Endothelial cell of umbilical vein (primary cell): ENCODE measurements at regions not wholly inside any gene's neighbourhood (a gene's known extent, or its start where the extent isn't known, plus 50 kb on each side); places are given as distances from the start of the nearest gene placed in this dataset.

Experiments
- BruUV-seq: library from RNA; stranded (reverse); fragments of 400-500 nt; replicated peaks from 2 replicates; lab custom pipeline; 2021; lab: Mats Ljungman, UMichigan
- CTCF ChIA-PET: fragments of 300-600, 350-600 bp; sonication (Branson Sonifier 250); formaldehyde crosslinking; loops from one replicate; lab custom pipeline; 2021; ENCODE audit warnings: antibody characterized with exemption, inconsistent platforms; lab: Charles Lee
- POLR2A ChIA-PET: fragments of 300-600, 350-600 bp; sonication (Branson Sonifier 250); formaldehyde crosslinking; loops from one replicate; lab custom pipeline; 2021; ENCODE audit warnings: antibody characterized with exemption, inconsistent platforms; lab: Charles Lee
- DNase-seq: peaks from one replicate; pipeline ENCODE4 v3.0.0-alpha.2; 2011; ENCODE audit warnings: low read depth, low spot score
- FAIRE-seq: peaks from 2 replicates; lab custom pipeline; 2011; peaks lifted over from hg19 to GRCh38; lab: Jason Lieb, UNC
- H2AFZ ChIP-seq: 2 replicates; pipeline ENCODE4 v1.6.0; 2012; ENCODE audit warnings: low read depth, low read length, control low read depth, inconsistent platforms
- H3K27ac ChIP-seq: 2 replicates; pipeline ENCODE4 v1.5.1; 2011; ENCODE audit warnings: low read depth, mild to moderate bottlenecking, control low read depth, low read length, moderate library complexity; ENCODE audit not compliant: insufficient read depth
- H3K27me3 ChIP-seq, 2 experiments: 2 replicates each; pipeline versions ENCODE4 v1.6.0 to v1.6.1; 2011; ENCODE audit warnings: low read length in 2 of 2, mixed read lengths in 1 of 2; ENCODE audit not compliant: control insufficient read depth in 2 of 2, insufficient read depth in 2 of 2
- H3K36me3 ChIP-seq, 2 experiments: 2 replicates in 1 of 2; 3 replicates in 1 of 2; pipeline ENCODE4 v1.5.1; 2011; ENCODE audit warnings: low read length in 2 of 2, mild to moderate bottlenecking in 1 of 2, moderate library complexity in 1 of 2; ENCODE audit not compliant: control insufficient read depth in 2 of 2, insufficient read depth in 2 of 2; ENCODE audit errors: extremely low read depth in 1 of 2
- H3K4me1 ChIP-seq: 3 replicates; pipeline ENCODE4 v1.5.1; 2011; ENCODE audit warnings: mild to moderate bottlenecking, low read length; ENCODE audit not compliant: control insufficient read depth, insufficient read depth; ENCODE audit errors: extremely low read depth
- H3K4me2 ChIP-seq: 2 replicates; pipeline ENCODE4 v1.6.1; 2011; ENCODE audit warnings: low read length, control low read depth, mixed read lengths; ENCODE audit not compliant: insufficient read depth
- H3K4me3 ChIP-seq, 3 experiments: fragments of 200-600 bp in 1 of 3; sonication (generic), shearing (Covaris generic) in 1 of 3; replicated peaks in 1 of 3; 2 replicates each; pipeline ENCODE4 v1.5.1; 2011 to 2016; ENCODE audit warnings: control low read depth in 3 of 3, low read length in 3 of 3, mild to moderate bottlenecking in 2 of 3, inconsistent platforms in 1 of 3, low read depth in 1 of 3, moderate library complexity in 1 of 3; ENCODE audit not compliant: insufficient read depth in 1 of 3
- H3K79me2 ChIP-seq: 2 replicates; pipeline ENCODE4 v1.6.0; 2012; ENCODE audit warnings: low read length, inconsistent platforms; ENCODE audit not compliant: control insufficient read depth, insufficient read depth
- H3K9ac ChIP-seq: replicated peaks from 2 replicates; pipeline ENCODE3; 2011; ENCODE audit warnings: low read length, control low read depth; ENCODE audit not compliant: insufficient read depth; ENCODE audit errors: extremely low read depth
- H3K9me1 ChIP-seq: replicated peaks from 3 replicates; pipeline ENCODE4 v1.6.0; 2011; ENCODE audit warnings: mild to moderate bottlenecking, low read length; ENCODE audit not compliant: control insufficient read depth, insufficient read depth; ENCODE audit errors: extremely low read depth
- H3K9me3 ChIP-seq: replicated peaks from 2 replicates; pipeline ENCODE4 v1.5.1; 2012; ENCODE audit warnings: low read length, inconsistent platforms; ENCODE audit not compliant: control insufficient read depth, insufficient read depth
- H4K20me1 ChIP-seq: replicated peaks from 2 replicates; pipeline ENCODE3; 2011; ENCODE audit warnings: mild to moderate bottlenecking, low read length; ENCODE audit not compliant: control insufficient read depth, insufficient read depth; ENCODE audit errors: extremely low read depth
- EZH2 ChIP-seq: IDR thresholded peaks from 2 replicates; pipeline ENCODE4 v1.6.1; 2012; ENCODE audit warnings: borderline replicate concordance, low read depth, mild to moderate bottlenecking, moderate library complexity, low read length, inconsistent platforms; ENCODE audit not compliant: severe bottlenecking
- FOS ChIP-seq: IDR thresholded peaks from 2 replicates; pipeline ENCODE4 v1.6.1; 2011; ENCODE audit warnings: mild to moderate bottlenecking, low read length, moderate library complexity, borderline replicate concordance; ENCODE audit not compliant: insufficient read depth
- JUN ChIP-seq: IDR thresholded peaks from 2 replicates; pipeline ENCODE4 v1.6.1; 2011; ENCODE audit warnings: borderline replicate concordance, low read depth; ENCODE audit not compliant: insufficient read length, insufficient read depth
- MAX ChIP-seq: IDR thresholded peaks from 2 replicates; pipeline ENCODE4 v1.6.1; 2011; ENCODE audit not compliant: insufficient read depth, insufficient read length
- MYC ChIP-seq: IDR thresholded peaks from one replicate; pipeline ENCODE4 v1.6.1; 2011; ENCODE audit warnings: mild to moderate bottlenecking, low read depth, low read length
- POLR2A ChIP-seq: IDR thresholded peaks from 2 replicates; pipeline ENCODE4 v1.6.1; 2012; ENCODE audit warnings: low read depth, mild to moderate bottlenecking, control low read depth, low read length
- POLR2AphosphoS5 ChIP-seq: IDR thresholded peaks from 2 replicates; pipeline ENCODE4 v1.6.1; 2012; ENCODE audit warnings: low read depth, mild to moderate bottlenecking, control low read depth, low read length, moderate library complexity; ENCODE audit not compliant: insufficient read depth
- dilution Hi-C: fragments of 300-500 bp; cut with MboI; formaldehyde crosslinking; loops from one replicate; pipeline ENCODE4 v1.15.0; 2019; ENCODE audit warnings: low sequenced_read_pairs; ENCODE audit not compliant: extremely low pct_ligation_motif_present
- intact Hi-C: fragments of 100-400 bp; cut with micrococcal nuclease; formaldehyde crosslinking; loops from one replicate; pipeline ENCODE4 v1.10.0; 2022
- TF ChIP-seq, protein P1 (sequence below), 2 donors: IDR thresholded peaks; 1 replicate in 1 of 2; 2 replicates in 1 of 2; pipeline ENCODE4 v1.5.1; 2011; ENCODE audit warnings: low read length in 2 of 2, mild to moderate bottlenecking in 2 of 2, moderate library complexity in 2 of 2, control low read depth in 1 of 2, inconsistent platforms in 1 of 2, low read depth in 1 of 2; ENCODE audit not compliant: insufficient read depth in 1 of 2; ENCODE audit errors: extremely low read depth in 1 of 2

- intact Hi-C loops: no loop called here
- CTCF ChIA-PET: no interaction called here
Measured at GRCh38 chr1:64404202-64404601, 65.7 kb upstream of the CACHD1 start.

More at GRCh38 chr1:64404202-64404601, 65.7 kb upstream of the CACHD1 start:
- Histone ChIP-seq H2AFZ (no peak overlapping the region), H3K4me3 (no peak overlapping the region), H3K4me1 (no peaks in the 10 kb centered on the region), H3K9me1 (no peaks in the 10 kb centered on the region), H3K27ac (no peak overlapping the region), H3K9ac (no peak overlapping the region), H3K27me3 (peaks cover 3 to 6% of the 10 kb centered on the region in 2 experiments), H4K20me1 (no peaks in the 10 kb centered on the region), H3K4me2 (no peak overlapping the region), H3K36me3 (no peaks in the 10 kb centered on the region), H3K9me3 (no peaks in the 10 kb centered on the region), H3K79me2 (no peaks in the 10 kb centered on the region)
- dilution Hi-C loops: no loop called here
- POLR2A ChIA-PET: no interaction called here
- no peak for FAIRE-seq
- no peak for DNase-seq
- no peak for TF ChIP-seq FOS
- no peak for TF ChIP-seq MAX
- no peak for TF ChIP-seq MYC
- no peak for TF ChIP-seq POLR2AphosphoS5
- no peak for TF ChIP-seq POLR2A
- TF ChIP-seq, protein P1, sequence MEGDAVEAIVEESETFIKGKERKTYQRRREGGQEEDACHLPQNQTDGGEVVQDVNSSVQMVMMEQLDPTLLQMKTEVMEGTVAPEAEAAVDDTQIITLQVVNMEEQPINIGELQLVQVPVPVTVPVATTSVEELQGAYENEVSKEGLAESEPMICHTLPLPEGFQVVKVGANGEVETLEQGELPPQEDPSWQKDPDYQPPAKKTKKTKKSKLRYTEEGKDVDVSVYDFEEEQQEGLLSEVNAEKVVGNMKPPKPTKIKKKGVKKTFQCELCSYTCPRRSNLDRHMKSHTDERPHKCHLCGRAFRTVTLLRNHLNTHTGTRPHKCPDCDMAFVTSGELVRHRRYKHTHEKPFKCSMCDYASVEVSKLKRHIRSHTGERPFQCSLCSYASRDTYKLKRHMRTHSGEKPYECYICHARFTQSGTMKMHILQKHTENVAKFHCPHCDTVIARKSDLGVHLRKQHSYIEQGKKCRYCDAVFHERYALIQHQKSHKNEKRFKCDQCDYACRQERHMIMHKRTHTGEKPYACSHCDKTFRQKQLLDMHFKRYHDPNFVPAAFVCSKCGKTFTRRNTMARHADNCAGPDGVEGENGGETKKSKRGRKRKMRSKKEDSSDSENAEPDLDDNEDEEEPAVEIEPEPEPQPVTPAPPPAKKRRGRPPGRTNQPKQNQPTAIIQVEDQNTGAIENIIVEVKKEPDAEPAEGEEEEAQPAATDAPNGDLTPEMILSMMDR (IDR thresholded peaks at IDR 0.05; ENCODE audit: extremely low read depth in 1 of 2, insufficient read depth in 1 of 2, low read depth in 1 of 2, low read length in 2 of 2): no peak
- TF ChIP-seq EZH2: no peak
- no peak for TF ChIP-seq JUN
- no TSS peak for BruUV-seq
